Psoas muscle (tissue), 7 donors: ENCODE measurements at regions not wholly inside any gene's neighbourhood (a gene's known extent, or its start where the extent isn't known, plus 50 kb on each side); places are given as distances from the start of the nearest gene placed in this dataset.

Source experiments
- ATAC-seq, 4 donors: fragments of 200-7000 bp; cut with Tn5 transposase; one replicate each; pipeline ENCODE4 v1.9.1; 2020; ENCODE audit warnings: moderate library complexity in 3 of 4, mild to moderate bottlenecking in 2 of 4
- DNase-seq, 2 donors: peaks; one replicate each; pipeline ENCODE4 v3.0.0-alpha.2; 2020
- H3K27ac ChIP-seq: fragments of 200-600 bp; one replicate; pipeline ENCODE4 v1.8.0; 2022
- H3K27me3 ChIP-seq, 3 donors: fragments of 200-600 bp in 1 of 3; one replicate each; pipeline versions ENCODE4 v1.6.1 to v1.8.0; 2013 to 2022; ENCODE audit warnings: low read length in 2 of 3, mild to moderate bottlenecking in 2 of 3, moderate library complexity in 1 of 3; ENCODE audit not compliant: insufficient read depth in 3 of 3
- H3K36me3 ChIP-seq, 2 donors: fragments of 200-600 bp in 1 of 2; one replicate each; pipeline versions ENCODE4 v1.6.1 to v1.8.0; 2013 to 2022; ENCODE audit warnings: low read depth in 1 of 2, mild to moderate bottlenecking in 1 of 2, moderate library complexity in 1 of 2; ENCODE audit not compliant: insufficient read depth in 1 of 2
- H3K4me1 ChIP-seq: fragments of 200-600 bp; one replicate; pipeline ENCODE4 v1.8.0; 2022
- H3K4me3 ChIP-seq: fragments of 200-600 bp; one replicate; pipeline ENCODE4 v1.8.0; 2022; ENCODE audit warnings: mild to moderate bottlenecking
- H3K9me3 ChIP-seq: fragments of 200-600 bp; one replicate; pipeline ENCODE4 v1.8.0; 2022
- WGBS, 3 donors: extraction: QIAGEN DNeasy Blood & Tissue Kit; methylation state at CpG; one replicate each; pipeline versions ENCODE4 v1.1.6 to v1.1.7; 2013; 5-methylcytosine and 5-hydroxymethylcytosine counted together
- intact Hi-C, 2 donors: fragments of 100-400 bp; cut with DNase I; formaldehyde crosslinking; loops; one replicate each; pipeline versions ENCODE4 v1.11.0 to v1.14.2; 2022
- TF ChIP-seq, protein P1 (sequence below): fragments of 200-600 bp; IDR thresholded peaks from one replicate; pipeline ENCODE4 v1.8.0; 2022; ENCODE audit warnings: antibody characterized with exemption
- donor health status: healthy with polysubstance abuse.
- donor health status: DM: no; HTN: no; CAD: no; lungs with moderate emphysema.
- donor health status: Bipolar disorder and iron deficiency.
- donor health status: healthy.
- donor health status: DM: yes; HTN: yes; CAD: no.
- donor health status: DM: no; HTN: no; CAD: no.
- donor health status: DM: yes; HTN: yes; CAD: no.

- Histone ChIP-seq H3K36me3 (no peaks in the 10 kb centered on the region), H3K27ac (no peak overlapping the region), H3K27me3 (no peaks in the 10 kb centered on the region), H3K4me3 (no peak overlapping the region), H3K4me1 (no peaks in the 10 kb centered on the region), H3K9me3 (no peaks in the 10 kb centered on the region)
- ATAC-seq (no peak), DNase-seq (no peak)
- TF ChIP-seq, protein P1, sequence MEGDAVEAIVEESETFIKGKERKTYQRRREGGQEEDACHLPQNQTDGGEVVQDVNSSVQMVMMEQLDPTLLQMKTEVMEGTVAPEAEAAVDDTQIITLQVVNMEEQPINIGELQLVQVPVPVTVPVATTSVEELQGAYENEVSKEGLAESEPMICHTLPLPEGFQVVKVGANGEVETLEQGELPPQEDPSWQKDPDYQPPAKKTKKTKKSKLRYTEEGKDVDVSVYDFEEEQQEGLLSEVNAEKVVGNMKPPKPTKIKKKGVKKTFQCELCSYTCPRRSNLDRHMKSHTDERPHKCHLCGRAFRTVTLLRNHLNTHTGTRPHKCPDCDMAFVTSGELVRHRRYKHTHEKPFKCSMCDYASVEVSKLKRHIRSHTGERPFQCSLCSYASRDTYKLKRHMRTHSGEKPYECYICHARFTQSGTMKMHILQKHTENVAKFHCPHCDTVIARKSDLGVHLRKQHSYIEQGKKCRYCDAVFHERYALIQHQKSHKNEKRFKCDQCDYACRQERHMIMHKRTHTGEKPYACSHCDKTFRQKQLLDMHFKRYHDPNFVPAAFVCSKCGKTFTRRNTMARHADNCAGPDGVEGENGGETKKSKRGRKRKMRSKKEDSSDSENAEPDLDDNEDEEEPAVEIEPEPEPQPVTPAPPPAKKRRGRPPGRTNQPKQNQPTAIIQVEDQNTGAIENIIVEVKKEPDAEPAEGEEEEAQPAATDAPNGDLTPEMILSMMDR = no peak
- WGBS, 3 donors = 90 to 97% (median 91%) methylated on average over 1 of the region's 1 CpG
- intact Hi-C loops = no loop called here
Observed at GRCh38 chrX:132272826-132273225, 53.6 kb upstream of the RAP2C start.

DNA sequence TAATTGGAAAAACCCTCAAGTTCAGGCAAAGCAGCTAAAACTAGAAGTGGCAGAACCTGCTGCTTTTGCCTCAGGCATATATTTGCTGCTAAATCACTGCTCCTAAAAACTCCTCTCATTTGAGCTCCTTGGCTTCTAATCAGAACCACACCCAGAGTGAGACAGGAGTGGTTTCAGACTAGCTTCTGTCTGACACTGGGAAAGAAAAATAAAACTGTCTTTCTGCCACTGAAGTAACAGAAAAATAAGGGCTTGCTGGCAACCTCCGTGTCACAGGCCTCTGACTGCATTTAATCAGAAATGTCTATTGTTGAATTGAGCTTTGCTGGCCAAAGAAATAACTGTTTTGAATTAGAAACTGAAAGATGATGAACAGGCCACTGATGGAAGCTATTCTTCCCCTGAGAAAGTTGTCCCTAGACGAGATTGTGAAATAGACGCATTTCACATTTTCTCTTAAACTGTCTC is 52.1 kb upstream of the RAP2C start:
- TF ChIP-seq, protein P1 = no peak
- H3K27me3 ChIP-seq = no peaks in the 10 kb centered on the region
- H3K36me3 ChIP-seq = no peaks in the 10 kb centered on the region
- no peaks in the 10 kb centered on the region for H3K4me1 ChIP-seq
- no peak overlapping the region for H3K27ac ChIP-seq
- peak in 2 of 4 donors; percentile 24 to 65 for ATAC-seq
- DNase-seq = peak in 1 of 2 donors; percentile 43
- no peaks in the 10 kb centered on the region for H3K9me3 ChIP-seq
- intact Hi-C loops = no loop called here
- 44 to 59% (median 52%) methylated on average over 3 of the region's 3 CpGs for WGBS, 3 donors
- H3K4me3 ChIP-seq = no peak overlapping the region

DNA sequence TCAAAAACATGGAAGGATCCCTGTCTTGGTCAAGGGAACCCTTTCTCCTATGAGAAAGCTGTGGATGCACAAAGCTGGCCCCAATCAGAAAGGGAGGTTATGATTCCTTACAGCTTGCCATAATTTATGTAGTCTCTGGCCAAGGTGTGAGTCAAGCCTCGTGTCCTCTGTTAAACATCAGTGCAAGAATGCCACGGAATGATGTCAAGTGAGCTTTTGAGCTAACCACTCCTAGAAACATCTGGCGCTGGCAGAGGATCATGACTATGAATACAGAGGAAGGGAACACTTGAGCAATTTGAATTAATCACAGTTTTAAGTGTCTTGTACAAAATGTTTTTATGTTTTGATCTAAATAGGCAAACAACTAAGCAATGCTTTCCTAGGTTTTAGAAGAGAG is 51.5 kb upstream of the RAP2C start:
- DNase-seq = peak; percentile 54 to 62
- no peak overlapping the region for H3K27ac ChIP-seq
- no peak overlapping the region for H3K4me3 ChIP-seq
- no peaks in the 10 kb centered on the region for H3K9me3 ChIP-seq
- H3K27me3 ChIP-seq = no peaks in the 10 kb centered on the region
- peak in 3 of 4 donors; percentile 73 to 87 (median 75) for ATAC-seq
- no peaks in the 10 kb centered on the region for H3K4me1 ChIP-seq
- TF ChIP-seq, protein P1 = no peak
- 26 to 38% (median 26%) methylated on average over 3 of the region's 3 CpGs for WGBS, 3 donors
- no peaks in the 10 kb centered on the region for H3K36me3 ChIP-seq
- intact Hi-C loops = no loop called here

GRCh38 chrX:132270021-132270420 is 50.8 kb upstream of the RAP2C start:
- TF ChIP-seq, protein P1 = no peak
- ATAC-seq (peak in 3 of 4 donors; percentile 50 to 58 (median 54)), DNase-seq (no peak)
- WGBS, 3 donors = 65 to 95% (median 78%) methylated on average over 2 of the region's 2 CpGs
- Histone ChIP-seq H3K27me3 (no peaks in the 10 kb centered on the region), H3K36me3 (no peaks in the 10 kb centered on the region), H3K27ac (no peak overlapping the region), H3K4me1 (no peaks in the 10 kb centered on the region), H3K4me3 (no peak overlapping the region), H3K9me3 (no peaks in the 10 kb centered on the region)
- intact Hi-C loops = no loop called here
